Lung (tissue), 11 donors: ENCODE measurements at regions not wholly inside any gene's neighbourhood (a gene's known extent, or its start where the extent isn't known, plus 50 kb on each side); places are given as distances from the start of the nearest gene placed in this dataset.

ENCODE experiments used
- ATAC-seq: fragments of 200-7000 bp; cut with Tn5 transposase; one replicate; pipeline ENCODE4 v1.9.1; 2020; ENCODE audit warnings: moderate number of reproducible peaks; ENCODE audit not compliant: insufficient read depth, low FRiP score
- DNase-seq, 3 donors: peaks; one replicate each; pipeline ENCODE4 v3.0.0-alpha.2; 2013 to 2017
- H3K27ac ChIP-seq, 2 donors: one replicate each; pipeline ENCODE4 v1.5.1; 2013; ENCODE audit warnings: mild to moderate bottlenecking in 2 of 2, moderate library complexity in 2 of 2, control low read depth in 1 of 2, inconsistent platforms in 1 of 2, low read depth in 1 of 2, low read length in 1 of 2
- H3K27me3 ChIP-seq, 3 donors: one replicate each; pipeline ENCODE4 v1.5.1; 2013; ENCODE audit warnings: low read length in 2 of 3; ENCODE audit not compliant: control insufficient read depth in 3 of 3, insufficient read depth in 3 of 3
- H3K36me3 ChIP-seq, 4 donors: one replicate each; pipeline ENCODE4 v1.5.1; 2013; ENCODE audit warnings: low read length in 4 of 4, mild to moderate bottlenecking in 1 of 4, moderate library complexity in 1 of 4; ENCODE audit not compliant: control insufficient read depth in 4 of 4, insufficient read depth in 4 of 4
- H3K4me1 ChIP-seq, 5 donors: one replicate each; pipeline ENCODE4 v1.5.1; 2013; ENCODE audit warnings: low read length in 5 of 5, mild to moderate bottlenecking in 2 of 5, moderate library complexity in 1 of 5; ENCODE audit not compliant: control insufficient read depth in 5 of 5, insufficient read depth in 5 of 5
- H3K4me3 ChIP-seq: one replicate; pipeline ENCODE4 v1.5.1; 2013; ENCODE audit warnings: mild to moderate bottlenecking, control low read depth, moderate library complexity
- H3K9ac ChIP-seq, 2 donors: one replicate each; pipeline ENCODE4 v1.5.1; 2013; ENCODE audit warnings: low read length in 2 of 2, control low read depth in 1 of 2; ENCODE audit not compliant: insufficient read depth in 1 of 2
- H3K9me3 ChIP-seq, 4 donors: one replicate each; pipeline ENCODE4 v1.5.1; 2013; ENCODE audit warnings: low read length in 3 of 4, mild to moderate bottlenecking in 1 of 4, moderate library complexity in 1 of 4; ENCODE audit not compliant: control insufficient read depth in 4 of 4, insufficient read depth in 3 of 4
- CTCF ChIP-seq: IDR thresholded peaks from 2 replicates; pipeline ENCODE4 v1.5.1; 2012; ENCODE audit warnings: mild to moderate bottlenecking; ENCODE audit errors: control extremely low read depth, extremely low read depth
- WGBS, 2 donors: extraction: QIAGEN DNeasy Blood & Tissue Kit; methylation state at CpG; one replicate each; pipeline ENCODE4 v1.1.7; 2013; 5-methylcytosine and 5-hydroxymethylcytosine counted together
- donor health status: control.
- donor health status: control.
- donor health status: Bipolar disorder and iron deficiency.
- donor health status: healthy.
- donor health status: DM: yes; HTN: yes; CAD: no.

DNA sequence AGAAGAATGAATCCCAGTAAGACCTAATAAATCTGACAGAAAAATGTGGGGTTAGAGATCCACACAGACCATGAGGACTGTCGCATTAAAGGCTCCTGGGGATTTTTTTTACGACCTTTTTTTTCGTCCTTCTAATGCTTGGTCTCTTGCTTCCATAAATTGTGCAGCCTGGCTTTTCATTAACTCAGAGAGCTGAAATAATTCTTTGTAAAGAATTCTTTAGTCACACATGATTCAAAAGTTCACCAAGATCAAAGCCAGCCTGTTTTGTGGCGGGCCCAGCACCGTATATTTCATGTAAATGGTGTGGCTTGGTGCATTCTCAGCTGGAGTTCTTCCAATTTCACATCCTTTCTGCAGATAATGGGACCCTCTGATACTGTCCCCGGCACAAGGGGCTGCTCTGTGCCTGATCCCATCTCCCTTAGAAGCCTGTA is 206.6 kb upstream of the BMPER start:
- peaks cover 0 to 10% (median 2%) of the 10 kb centered on the region in 4 donors for H3K9me3 ChIP-seq

DNA sequence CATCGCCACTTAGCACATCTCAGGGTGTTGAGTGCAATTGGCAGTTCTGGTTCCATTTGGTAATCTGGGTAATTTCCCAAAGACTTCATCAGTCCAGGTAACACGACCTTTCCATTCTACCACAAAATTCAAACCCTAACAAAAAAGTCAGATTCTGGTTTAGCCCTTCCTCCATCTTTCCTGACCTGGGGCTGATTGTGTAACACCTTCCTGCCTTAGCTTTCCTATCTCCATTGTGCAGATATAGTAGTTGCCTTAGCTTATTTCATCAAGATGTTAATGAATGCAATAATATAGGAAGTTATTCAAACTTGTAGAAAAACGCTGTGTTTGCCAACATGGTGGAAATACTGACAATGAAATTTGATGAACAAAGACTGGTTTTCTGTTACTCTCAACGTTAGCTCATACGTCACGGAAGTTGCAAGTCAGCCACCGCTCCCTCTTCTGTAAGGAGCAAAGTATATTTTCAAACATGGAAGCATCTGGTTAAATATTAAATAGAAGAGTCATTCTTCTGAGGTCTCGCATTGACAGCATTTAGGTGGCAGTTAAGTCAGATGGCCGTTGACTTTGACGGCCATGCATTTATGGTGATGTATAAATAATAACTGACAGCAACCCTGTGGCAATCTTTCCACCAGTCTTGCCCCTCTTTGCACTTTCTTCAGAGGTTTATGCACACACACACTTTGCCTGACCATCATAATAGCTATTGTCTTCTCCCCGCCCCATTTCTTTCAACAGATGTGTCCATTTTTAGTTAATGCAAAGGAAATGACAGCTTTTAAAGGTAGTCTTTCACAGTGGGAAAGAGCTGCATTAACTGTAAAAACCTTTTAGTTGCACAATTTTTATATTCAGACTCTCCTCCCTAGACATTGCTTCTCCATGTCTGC is 205.1 kb upstream of the BMPER start:
- Histone ChIP-seq H3K9me3 (peaks cover 0 to 10% (median 2%) of the 10 kb centered on the region in 4 donors), H3K4me3 (no peak overlapping the region), H3K9ac (no peak overlapping the region), H3K27me3 (no peaks in the 10 kb centered on the region), H3K36me3 (peaks cover 0 to 5% (median 0%) of the 10 kb centered on the region in 4 donors), H3K27ac (no peak overlapping the region), H3K4me1 (peaks cover 0 to 33% (median 12%) of the 10 kb centered on the region in 5 donors)
- ATAC-seq (no peak), DNase-seq (no peak)
- no peak for TF ChIP-seq CTCF
- 70 to 79% methylated on average over 11 of the region's 11 CpGs for WGBS, 2 donors

More for the DNA sequence above, 206.6 kb upstream of the BMPER start:
- Histone ChIP-seq H3K36me3 (peaks cover 0 to 5% (median 0%) of the 10 kb centered on the region in 4 donors), H3K27me3 (no peaks in the 10 kb centered on the region), H3K4me1 (peaks cover 0 to 34% (median 10%) of the 10 kb centered on the region in 5 donors), H3K27ac (no peak overlapping the region), H3K9ac (no peak overlapping the region), H3K4me3 (no peak overlapping the region)
- 85 to 87% methylated on average over 6 of the region's 6 CpGs for WGBS, 2 donors
- ATAC-seq (no peak), DNase-seq (peak; percentile 68 to 85 (median 79))
- no peak for TF ChIP-seq CTCF

GRCh38 chr7:33701189-33701740 is 204.1 kb upstream of the BMPER start:
- TF ChIP-seq CTCF: no peak
- ATAC-seq: no peak
- WGBS, 2 donors: 83 to 98% methylated on average over 7 of the region's 7 CpGs
- Histone ChIP-seq H3K9me3 (peaks cover 0 to 10% (median 2%) of the 10 kb centered on the region in 4 donors), H3K4me1 (peaks cover 0 to 43% (median 17%) of the 10 kb centered on the region in 5 donors), H3K27ac (no peak overlapping the region), H3K27me3 (no peaks in the 10 kb centered on the region), H3K4me3 (no peak overlapping the region), H3K9ac (no peak overlapping the region), H3K36me3 (peaks cover 0 to 5% (median 0%) of the 10 kb centered on the region in 4 donors)
- DNase-seq: no peak
